ENCODE measurements at regions not wholly inside any gene's neighbourhood (a gene's known extent, or its start where the extent isn't known, plus 50 kb on each side); places are given as distances from the start of the nearest gene placed in this dataset.

DNA sequence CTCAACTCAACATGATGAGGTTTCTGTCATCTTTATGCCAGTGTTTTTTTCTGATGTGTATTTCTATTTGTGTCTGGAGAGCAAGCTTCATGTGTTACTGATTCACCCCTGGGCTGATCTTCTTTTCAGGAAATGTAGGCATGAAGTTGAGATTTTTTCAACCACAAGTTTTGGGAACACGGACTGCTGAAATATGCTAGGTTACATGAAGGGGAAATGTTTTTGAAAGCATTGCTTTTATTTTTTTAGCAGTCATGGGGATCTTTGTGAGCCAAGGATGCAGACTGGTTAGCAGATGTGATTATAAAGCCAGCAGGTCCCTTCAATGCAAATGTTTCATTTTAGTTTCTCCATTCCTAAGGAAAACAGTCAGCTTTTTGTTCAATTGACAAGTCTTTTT is 219.3 kb upstream of the COL8A1 start:
- H3K18ac ChIP-seq (ENCODE audit: insufficient read length, low read depth, low read length): no peak overlapping the region
- H4K5ac ChIP-seq (ENCODE audit: insufficient read length, low read depth, low read length): no peak overlapping the region
- H3K23ac ChIP-seq (ENCODE audit: insufficient read length, low read depth, low read length): no peak overlapping the region
- H2BK20ac ChIP-seq (ENCODE audit: low read depth, low read length, poor library complexity, severe bottlenecking): no peak overlapping the region
- H2AFZ ChIP-seq (ENCODE audit: low read length): no peak overlapping the region
- no peaks in the 10 kb centered on the region for H3K4me1 Mint-ChIP-seq
- no peak overlapping the region for H2AK5ac ChIP-seq (ENCODE audit: insufficient read length, low read length)
- no peak for DNase-seq
- H3K36me3 Mint-ChIP-seq (ENCODE audit: insufficient read depth in 1 of 3, low read depth in 3 of 3): no peaks in the 10 kb centered on the region
- no peak overlapping the region for H4K91ac ChIP-seq (ENCODE audit: insufficient read length, low read depth, low read length)
- no peaks in the 10 kb centered on the region for H3K27me3 ChIP-seq (ENCODE audit: insufficient read depth, low read length)
- H3T11ph ChIP-seq (ENCODE audit: low read length): no peak overlapping the region
- H3K9ac ChIP-seq (ENCODE audit: extremely low read depth, insufficient read length, low read length): no peak overlapping the region
- H3K4me3 Mint-ChIP-seq: no peak overlapping the region
- TF ChIP-seq, protein P1, sequence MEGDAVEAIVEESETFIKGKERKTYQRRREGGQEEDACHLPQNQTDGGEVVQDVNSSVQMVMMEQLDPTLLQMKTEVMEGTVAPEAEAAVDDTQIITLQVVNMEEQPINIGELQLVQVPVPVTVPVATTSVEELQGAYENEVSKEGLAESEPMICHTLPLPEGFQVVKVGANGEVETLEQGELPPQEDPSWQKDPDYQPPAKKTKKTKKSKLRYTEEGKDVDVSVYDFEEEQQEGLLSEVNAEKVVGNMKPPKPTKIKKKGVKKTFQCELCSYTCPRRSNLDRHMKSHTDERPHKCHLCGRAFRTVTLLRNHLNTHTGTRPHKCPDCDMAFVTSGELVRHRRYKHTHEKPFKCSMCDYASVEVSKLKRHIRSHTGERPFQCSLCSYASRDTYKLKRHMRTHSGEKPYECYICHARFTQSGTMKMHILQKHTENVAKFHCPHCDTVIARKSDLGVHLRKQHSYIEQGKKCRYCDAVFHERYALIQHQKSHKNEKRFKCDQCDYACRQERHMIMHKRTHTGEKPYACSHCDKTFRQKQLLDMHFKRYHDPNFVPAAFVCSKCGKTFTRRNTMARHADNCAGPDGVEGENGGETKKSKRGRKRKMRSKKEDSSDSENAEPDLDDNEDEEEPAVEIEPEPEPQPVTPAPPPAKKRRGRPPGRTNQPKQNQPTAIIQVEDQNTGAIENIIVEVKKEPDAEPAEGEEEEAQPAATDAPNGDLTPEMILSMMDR (conservative IDR thresholded peaks at IDR 0.05): no peak
- H2BK12ac ChIP-seq (ENCODE audit: insufficient read length, low read depth, low read length): no peak overlapping the region
- H3K9me3 Mint-ChIP-seq: no peaks in the 10 kb centered on the region; a peak in 1 of 5 replicates
- H4K8ac ChIP-seq (replicated peaks; ENCODE audit: insufficient read length, low read depth, low read length): no peak overlapping the region
- H3K79me2 ChIP-seq (ENCODE audit: insufficient read depth, low read length): no peaks in the 10 kb centered on the region
- no peak overlapping the region for H3K4ac ChIP-seq (ENCODE audit: low read depth, low read length)
- H3K14ac ChIP-seq (ENCODE audit: insufficient read depth, low read length): no peak overlapping the region
- H3K9me3 ChIP-seq (ENCODE audit: control insufficient read depth, low read depth, low read length): no peaks in the 10 kb centered on the region
- H3K4me2 ChIP-seq (ENCODE audit: insufficient read depth, insufficient read length, low read length): no peak overlapping the region
- no peak overlapping the region for H3K27ac Mint-ChIP-seq
- no peaks in the 10 kb centered on the region; the same call in 1 of the 2 replicates for H3K4me1 ChIP-seq (ENCODE audit: insufficient read depth, low read length)
- H3K27ac ChIP-seq (ENCODE audit: insufficient read length, low read depth, low read length): no peak overlapping the region
- H2BK120ac ChIP-seq (ENCODE audit: low read depth, low read length, poor library complexity, severe bottlenecking): no peak overlapping the region
- WGBS (ENCODE audit: extremely low coverage, insufficient read length, low lambda C conversion rate): no CpG with 5 or more reads among the region's 1 CpG
- no peaks in the 10 kb centered on the region for H3K23me2 ChIP-seq (ENCODE audit: insufficient read length, low read depth, low read length, poor library complexity, severe bottlenecking)
- H4K20me1 ChIP-seq (ENCODE audit: control insufficient read depth, insufficient read depth, insufficient read length): no peaks in the 10 kb centered on the region
- no peak overlapping the region for H2BK15ac ChIP-seq (ENCODE audit: low read depth, low read length)
- H3K27me3 Mint-ChIP-seq (ENCODE audit: low read depth): no peaks in the 10 kb centered on the region; the same call in 1 of the 2 replicates
- no peaks in the 10 kb centered on the region for H3K79me1 ChIP-seq (ENCODE audit: insufficient read depth, low read depth, low read length, poor library complexity, severe bottlenecking)
- H2BK5ac ChIP-seq (ENCODE audit: insufficient read length, low read length): no peak overlapping the region
- no peak overlapping the region for H3K56ac ChIP-seq (ENCODE audit: insufficient read length, low read depth, low read length)
